ENCODE measurements at regions not wholly inside any gene's neighbourhood (a gene's known extent, or its start where the extent isn't known, plus 50 kb on each side); places are given as distances from the start of the nearest gene placed in this dataset.

DNA sequence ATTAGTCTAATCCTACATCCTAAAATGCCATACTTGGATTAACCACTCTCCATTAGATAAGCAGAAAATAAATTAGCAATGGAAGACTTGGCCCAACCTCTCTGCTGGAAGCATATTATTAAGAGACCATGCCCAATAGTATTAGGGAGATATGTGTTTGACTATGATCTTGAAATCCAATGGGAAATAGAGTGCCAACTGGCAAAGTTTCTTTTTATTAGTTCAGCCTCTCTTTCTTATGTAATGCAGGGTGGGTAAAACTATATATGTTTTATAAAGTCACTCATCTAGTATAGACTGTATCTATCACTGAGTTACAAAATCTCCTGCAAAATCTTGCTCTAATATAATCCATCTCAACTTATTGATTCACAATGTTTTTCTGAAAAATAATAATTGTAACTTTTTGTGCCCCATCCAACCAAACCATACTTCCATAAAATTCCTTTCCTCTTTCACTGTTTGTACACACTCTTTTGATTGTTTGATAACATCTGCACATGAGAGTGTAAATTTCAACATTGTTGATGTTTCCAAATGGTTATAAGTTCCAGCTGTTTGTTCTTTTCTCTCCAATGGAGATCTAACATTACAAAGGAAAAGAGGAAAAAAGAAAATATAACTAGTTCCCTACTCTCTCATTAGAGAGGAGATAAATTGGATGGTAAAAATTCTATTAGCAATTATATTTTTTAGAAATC lies 408.1 kb upstream of the ADGRL2 start:
- no TSS peak for BruUV-seq (replicated peaks)
- H3K27me3 Mint-ChIP-seq (ENCODE audit: unreplicated experiment) = no peaks in the 10 kb centered on the region
- CTCF ChIA-PET = no interaction called here
- peaks cover under 1% of the 10 kb centered on the region for H3K4me1 Mint-ChIP-seq (ENCODE audit: low read depth, unreplicated experiment)
- no peaks in the 10 kb centered on the region for H3K9me3 Mint-ChIP-seq (ENCODE audit: low read depth, unreplicated experiment)
- no peak for TF ChIP-seq CTCF (IDR thresholded peaks at IDR 0.05; ENCODE audit: unreplicated experiment)
- no peaks in the 10 kb centered on the region for H3K36me3 Mint-ChIP-seq (ENCODE audit: insufficient read depth, unreplicated experiment)
- no peak overlapping the region for H3K27ac Mint-ChIP-seq (ENCODE audit: unreplicated experiment)
- intact Hi-C loops (cut with micrococcal nuclease; ENCODE audit: unreplicated experiment) = no loop called here
- no peak for DNase-seq
- no peak overlapping the region for H3K4me3 Mint-ChIP-seq (ENCODE audit: low read depth, unreplicated experiment)

DNA sequence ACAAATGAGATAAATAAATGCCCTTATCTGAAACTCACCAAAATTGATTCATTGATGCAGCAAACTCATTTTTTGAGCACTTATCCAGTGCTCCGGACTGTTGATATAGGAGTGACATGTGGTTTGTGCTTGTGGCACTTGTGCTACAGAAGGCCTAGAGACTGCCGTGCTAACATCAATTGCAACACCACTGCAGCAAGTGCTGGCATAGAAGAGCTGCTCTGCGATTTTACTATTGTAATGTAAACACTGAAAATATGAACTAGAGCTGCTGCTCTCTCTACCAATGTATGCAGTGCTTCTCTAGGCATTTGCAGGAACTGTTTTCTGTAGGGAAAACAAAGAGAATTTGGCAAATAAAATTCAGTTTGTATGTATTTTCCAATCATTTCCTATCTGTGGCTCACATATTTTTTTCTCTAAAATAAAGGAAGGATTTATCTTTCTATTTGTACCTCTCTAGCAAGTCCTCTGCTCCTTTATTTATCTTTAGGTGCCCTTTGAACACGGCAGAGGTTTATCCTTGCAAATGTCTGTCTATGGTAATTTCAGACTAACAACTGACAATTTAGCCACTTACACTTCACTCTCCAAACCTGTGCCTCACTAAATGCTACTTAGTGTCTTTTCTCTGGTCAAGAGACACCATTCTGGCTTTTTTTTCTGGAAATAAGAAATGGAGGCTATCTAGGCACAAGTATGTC lies 409.5 kb upstream of the ADGRL2 start:
- TF ChIP-seq CTCF (IDR thresholded peaks at IDR 0.05; ENCODE audit: unreplicated experiment) = no peak
- no TSS peak for BruUV-seq (replicated peaks)
- no peaks in the 10 kb centered on the region for H3K4me1 Mint-ChIP-seq (ENCODE audit: low read depth, unreplicated experiment)
- no peak overlapping the region for H3K27ac Mint-ChIP-seq (ENCODE audit: unreplicated experiment)
- intact Hi-C loops (cut with micrococcal nuclease; ENCODE audit: unreplicated experiment) = no loop called here
- H3K36me3 Mint-ChIP-seq (ENCODE audit: insufficient read depth, unreplicated experiment) = no peaks in the 10 kb centered on the region
- CTCF ChIA-PET = no interaction called here
- H3K27me3 Mint-ChIP-seq (ENCODE audit: unreplicated experiment) = no peaks in the 10 kb centered on the region
- DNase-seq = no peak
- no peak overlapping the region for H3K4me3 Mint-ChIP-seq (ENCODE audit: low read depth, unreplicated experiment)
- H3K9me3 Mint-ChIP-seq (ENCODE audit: low read depth, unreplicated experiment) = no peaks in the 10 kb centered on the region

DNA sequence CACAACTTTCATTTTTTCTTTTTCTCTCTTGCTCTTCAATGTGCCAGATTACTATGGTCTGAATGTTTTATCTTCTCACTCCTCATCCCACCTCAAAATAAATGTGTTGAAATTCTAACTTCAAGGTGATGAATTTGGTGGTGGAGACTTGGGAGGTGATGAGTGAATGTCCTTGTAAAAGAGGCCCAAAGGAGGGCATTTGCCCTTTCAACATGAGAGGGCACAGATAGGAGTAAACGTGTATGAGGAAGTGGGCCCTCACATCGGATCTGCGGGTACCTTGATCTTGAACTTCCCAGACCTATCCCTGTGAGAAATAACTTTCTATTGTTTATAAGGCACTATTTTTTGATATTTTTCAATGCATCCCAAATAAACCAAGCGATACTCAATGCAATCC lies 412.3 kb upstream of the ADGRL2 start:
- Mint-ChIP-seq H3K9me3 (ENCODE audit: low read depth, unreplicated experiment) (no peaks in the 10 kb centered on the region), H3K4me3 (ENCODE audit: low read depth, unreplicated experiment) (no peak overlapping the region), H3K36me3 (ENCODE audit: insufficient read depth, unreplicated experiment) (no peaks in the 10 kb centered on the region), H3K4me1 (ENCODE audit: low read depth, unreplicated experiment) (no peaks in the 10 kb centered on the region), H3K27me3 (ENCODE audit: unreplicated experiment) (no peaks in the 10 kb centered on the region), H3K27ac (ENCODE audit: unreplicated experiment) (no peak overlapping the region)
- BruUV-seq (replicated peaks) = no TSS peak
- no peak for DNase-seq
- TF ChIP-seq CTCF (IDR thresholded peaks at IDR 0.05; ENCODE audit: unreplicated experiment) = no peak
- intact Hi-C loops (cut with micrococcal nuclease; ENCODE audit: unreplicated experiment) = no loop called here
- CTCF ChIA-PET = no interaction called here

- BruUV-seq (replicated peaks) = no TSS peak
- no peak for TF ChIP-seq CTCF (IDR thresholded peaks at IDR 0.05; ENCODE audit: unreplicated experiment)
- no peak for DNase-seq
- Mint-ChIP-seq H3K4me3 (ENCODE audit: low read depth, unreplicated experiment) (no peak overlapping the region), H3K36me3 (ENCODE audit: insufficient read depth, unreplicated experiment) (no peaks in the 10 kb centered on the region), H3K27ac (ENCODE audit: unreplicated experiment) (no peak overlapping the region), H3K27me3 (ENCODE audit: unreplicated experiment) (no peaks in the 10 kb centered on the region), H3K9me3 (ENCODE audit: low read depth, unreplicated experiment) (no peaks in the 10 kb centered on the region), H3K4me1 (ENCODE audit: low read depth, unreplicated experiment) (no peaks in the 10 kb centered on the region)
- CTCF ChIA-PET = no interaction called here
- intact Hi-C loops (cut with micrococcal nuclease; ENCODE audit: unreplicated experiment) = no loop called here
These were observed 413.3 kb upstream of the ADGRL2 start for GRCh38 chr1:81387446-81387845.
